ENCODE measurements at regions not wholly inside any gene's neighbourhood (a gene's known extent, or its start where the extent isn't known, plus 50 kb on each side); places are given as distances from the start of the nearest gene placed in this dataset.

- no peak for DNase-seq
Measured at GRCh38 chr12:115235880-115236279, 551.9 kb upstream of the TBX3 start.

GRCh38 chr12:115233891-115234543 lies 550.0 kb upstream of the TBX3 start:
- no peak for DNase-seq

GRCh38 chr12:115232455-115233156 lies 548.6 kb upstream of the TBX3 start:
- no peak for DNase-seq

GRCh38 chr12:115230606-115231005 lies 546.6 kb upstream of the TBX3 start:
- DNase-seq: no peak

GRCh38 chr12:115229517-115229916 lies 545.5 kb upstream of the TBX3 start:
- DNase-seq: no peak

GRCh38 chr12:115228434-115228833 lies 544.5 kb upstream of the TBX3 start:
- DNase-seq: no peak

- DNase-seq: no peak
Measured at GRCh38 chr12:115227137-115227615, 543.2 kb upstream of the TBX3 start.

- DNase-seq: no peak
Measured at GRCh38 chr12:115225845-115226244, 541.9 kb upstream of the TBX3 start.

- DNase-seq: no peak
Measured at GRCh38 chr12:115223991-115224390, 540.0 kb upstream of the TBX3 start.

GRCh38 chr12:115223322-115223721 lies 539.3 kb upstream of the TBX3 start:
- DNase-seq: no peak

GRCh38 chr12:115222220-115222619 lies 538.2 kb upstream of the TBX3 start:
- DNase-seq: no peak

- no peak for DNase-seq
Measured at GRCh38 chr12:115216301-115216700, 532.3 kb upstream of the TBX3 start.

GRCh38 chr12:115215544-115215943 lies 531.6 kb upstream of the TBX3 start:
- DNase-seq: no peak

- DNase-seq: no peak
Measured at GRCh38 chr12:115213538-115214016, 529.6 kb upstream of the TBX3 start.

- DNase-seq: no peak
Measured at GRCh38 chr12:115213118-115213517, 529.1 kb upstream of the TBX3 start.

- DNase-seq: no peak
Measured at GRCh38 chr12:115212356-115212755, 528.4 kb upstream of the TBX3 start.

- no peak for DNase-seq
Measured at GRCh38 chr12:115210533-115211252, 526.7 kb upstream of the TBX3 start.

- no peak for DNase-seq
Measured at GRCh38 chr12:115209230-115209629, 525.3 kb upstream of the TBX3 start.

- DNase-seq: no peak
Measured at GRCh38 chr12:115208098-115208497, 524.1 kb upstream of the TBX3 start.

GRCh38 chr12:115207216-115207915 lies 523.4 kb upstream of the TBX3 start:
- DNase-seq: no peak

- no peak for DNase-seq
Measured at GRCh38 chr12:115206801-115207200, 522.8 kb upstream of the TBX3 start.

- no peak for DNase-seq
Measured at GRCh38 chr12:115205755-115206308, 521.9 kb upstream of the TBX3 start.
